Uterus (tissue), 3 donors: ENCODE measurements at regions not wholly inside any gene's neighbourhood (a gene's known extent, or its start where the extent isn't known, plus 50 kb on each side); places are given as distances from the start of the nearest gene placed in this dataset.

Experiments
- DNase-seq, 2 donors: peaks; one replicate each; pipeline ENCODE4 v3.0.0-alpha.2; 2019 to 2020
- H3K27ac ChIP-seq, 2 donors: fragments of 200-600 bp; sonication (generic); 1 replicate in 1 of 2; 2 replicates in 1 of 2; pipeline ENCODE4 v1.5.1; 2016 to 2018
- H3K27me3 ChIP-seq, 2 donors: fragments of 200-600 bp; sonication (generic); one replicate each; pipeline ENCODE4 v1.5.1; 2018 to 2019; ENCODE audit warnings: control low read depth in 1 of 2
- H3K36me3 ChIP-seq, 2 donors: fragments of 200-600 bp; sonication (generic); one replicate each; pipeline ENCODE4 v1.5.1; 2019; ENCODE audit warnings: control low read depth in 1 of 2
- H3K4me1 ChIP-seq, 2 donors: fragments of 200-600 bp; sonication (generic); one replicate each; pipeline ENCODE4 v1.5.1; 2018 to 2019; ENCODE audit warnings: control low read depth in 1 of 2
- H3K4me3 ChIP-seq, 2 donors: fragments of 200-600 bp; sonication (generic); 1 replicate in 1 of 2; 2 replicates in 1 of 2; pipeline ENCODE4 v1.5.1; 2018 to 2019; ENCODE audit warnings: mild to moderate bottlenecking in 1 of 2
- H3K9me3 ChIP-seq, 2 donors: fragments of 200-600 bp; sonication (generic); one replicate each; pipeline ENCODE4 v1.5.1; 2019; ENCODE audit warnings: control low read depth in 1 of 2
- CTCF ChIP-seq, 4 experiments: fragments of 200-600 bp in 2 of 4; fragments of 450-650 bp in 2 of 4; sonication (generic) in 2 of 4; IDR thresholded peaks; one replicate each; pipeline ENCODE4 v1.5.1; 2016 to 2019; ENCODE audit warnings: antibody characterized with exemption in 4 of 4, mild to moderate bottlenecking in 2 of 4, moderate library complexity in 1 of 4
- POLR2A ChIP-seq, 2 donors: fragments of 450-650 bp; IDR thresholded peaks; one replicate each; pipeline ENCODE4 v1.6.1; 2016; ENCODE audit warnings: antibody characterized with exemption in 2 of 2, mild to moderate bottlenecking in 1 of 2, moderate library complexity in 1 of 2
- intact Hi-C: fragments of 100-400 bp; cut with DNase I; formaldehyde crosslinking; loops from one replicate; pipeline ENCODE4 v1.15.1; 2023; ENCODE audit warnings: low total_unique reads
- donor health status: DM: yes; HTN: yes; CAD: no.

GRCh38 chr3:148457886-148458285 lies 239.8 kb upstream of the AGTR1 start:
- Histone ChIP-seq H3K9me3 (no peaks in the 10 kb centered on the region), H3K27me3 (no peaks in the 10 kb centered on the region), H3K36me3 (no peaks in the 10 kb centered on the region), H3K4me3 (no peak overlapping the region), H3K27ac (no peak overlapping the region), H3K4me1 (no peaks in the 10 kb centered on the region)
- intact Hi-C loops = no loop called here
- TF ChIP-seq POLR2A (IDR thresholded peaks at IDR 0.05) (no peak), CTCF (IDR thresholded peaks at IDR 0.05) (no peak)
- no peak for DNase-seq

GRCh38 chr3:148459931-148460513 lies 237.7 kb upstream of the AGTR1 start:
- intact Hi-C loops = no loop called here
- Histone ChIP-seq H3K9me3 (no peaks in the 10 kb centered on the region), H3K27me3 (no peaks in the 10 kb centered on the region), H3K4me1 (no peaks in the 10 kb centered on the region), H3K27ac (no peak overlapping the region), H3K4me3 (no peak overlapping the region), H3K36me3 (no peaks in the 10 kb centered on the region)
- DNase-seq = no peak
- no peak for TF ChIP-seq POLR2A (IDR thresholded peaks at IDR 0.05)
- no peak for TF ChIP-seq CTCF (IDR thresholded peaks at IDR 0.05)

- H3K4me1 ChIP-seq = no peaks in the 10 kb centered on the region
- TF ChIP-seq POLR2A (IDR thresholded peaks at IDR 0.05) = no peak
- no peak for TF ChIP-seq CTCF (IDR thresholded peaks at IDR 0.05)
- H3K36me3 ChIP-seq = no peaks in the 10 kb centered on the region
- H3K4me3 ChIP-seq = no peak overlapping the region
- intact Hi-C loops = no loop called here
- DNase-seq = no peak
- H3K27me3 ChIP-seq = no peaks in the 10 kb centered on the region
- no peaks in the 10 kb centered on the region for H3K9me3 ChIP-seq
- H3K27ac ChIP-seq = no peak overlapping the region
Observed at GRCh38 chr3:148460686-148461085, 237.0 kb upstream of the AGTR1 start.

- TF ChIP-seq CTCF (IDR thresholded peaks at IDR 0.05) = no peak
- TF ChIP-seq POLR2A (IDR thresholded peaks at IDR 0.05) = no peak
- DNase-seq = no peak
- Histone ChIP-seq H3K4me1 (no peaks in the 10 kb centered on the region), H3K36me3 (no peaks in the 10 kb centered on the region), H3K4me3 (no peak overlapping the region), H3K9me3 (no peaks in the 10 kb centered on the region), H3K27me3 (no peaks in the 10 kb centered on the region), H3K27ac (no peak overlapping the region)
- intact Hi-C loops = no loop called here
Observed at GRCh38 chr3:148464246-148464645, 233.5 kb upstream of the AGTR1 start.

GRCh38 chr3:148466143-148466542 lies 231.6 kb upstream of the AGTR1 start:
- Histone ChIP-seq H3K9me3 (no peaks in the 10 kb centered on the region), H3K27ac (no peak overlapping the region), H3K4me1 (no peaks in the 10 kb centered on the region), H3K36me3 (no peaks in the 10 kb centered on the region), H3K4me3 (no peak overlapping the region), H3K27me3 (no peaks in the 10 kb centered on the region)
- intact Hi-C loops = no loop called here
- no peak for TF ChIP-seq POLR2A (IDR thresholded peaks at IDR 0.05)
- no peak for TF ChIP-seq CTCF (IDR thresholded peaks at IDR 0.05)
- no peak for DNase-seq
